ENCODE measurements at regions not wholly inside any gene's neighbourhood (a gene's known extent, or its start where the extent isn't known, plus 50 kb on each side); places are given as distances from the start of the nearest gene placed in this dataset.

DNA sequence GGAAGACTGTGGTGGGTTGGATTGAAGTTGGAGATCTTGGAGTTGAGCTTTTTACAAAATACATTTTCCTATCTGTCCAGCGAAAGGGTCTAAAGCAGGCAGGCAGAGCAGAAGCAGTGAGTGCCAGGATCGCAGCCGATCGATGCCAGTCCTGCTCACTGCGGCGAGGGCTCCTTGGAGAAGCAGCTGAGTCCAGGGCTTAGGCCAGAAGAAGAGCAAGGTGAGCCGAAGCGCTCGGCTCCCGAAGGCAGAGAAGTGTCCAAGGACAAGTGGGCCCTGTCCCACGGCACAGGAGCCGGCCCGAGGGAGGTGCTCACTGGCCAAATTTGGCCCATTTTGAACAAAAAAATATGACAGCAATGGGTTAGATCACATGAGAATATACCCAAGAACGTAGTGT, 637.8 kb downstream of the BRD1 start:
- TF ChIP-seq, protein P1, sequence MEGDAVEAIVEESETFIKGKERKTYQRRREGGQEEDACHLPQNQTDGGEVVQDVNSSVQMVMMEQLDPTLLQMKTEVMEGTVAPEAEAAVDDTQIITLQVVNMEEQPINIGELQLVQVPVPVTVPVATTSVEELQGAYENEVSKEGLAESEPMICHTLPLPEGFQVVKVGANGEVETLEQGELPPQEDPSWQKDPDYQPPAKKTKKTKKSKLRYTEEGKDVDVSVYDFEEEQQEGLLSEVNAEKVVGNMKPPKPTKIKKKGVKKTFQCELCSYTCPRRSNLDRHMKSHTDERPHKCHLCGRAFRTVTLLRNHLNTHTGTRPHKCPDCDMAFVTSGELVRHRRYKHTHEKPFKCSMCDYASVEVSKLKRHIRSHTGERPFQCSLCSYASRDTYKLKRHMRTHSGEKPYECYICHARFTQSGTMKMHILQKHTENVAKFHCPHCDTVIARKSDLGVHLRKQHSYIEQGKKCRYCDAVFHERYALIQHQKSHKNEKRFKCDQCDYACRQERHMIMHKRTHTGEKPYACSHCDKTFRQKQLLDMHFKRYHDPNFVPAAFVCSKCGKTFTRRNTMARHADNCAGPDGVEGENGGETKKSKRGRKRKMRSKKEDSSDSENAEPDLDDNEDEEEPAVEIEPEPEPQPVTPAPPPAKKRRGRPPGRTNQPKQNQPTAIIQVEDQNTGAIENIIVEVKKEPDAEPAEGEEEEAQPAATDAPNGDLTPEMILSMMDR (conservative IDR thresholded peaks at IDR 0.05; ENCODE audit: low read depth, low read length), result no peak
- TF ChIP-seq EZH2 (IDR thresholded peaks at IDR 0.05; ENCODE audit: low read length, unreplicated experiment), result no peak

Measured in PC-3 (cell line).